HCT116 (cell line): ENCODE measurements at regions not wholly inside any gene's neighbourhood (a gene's known extent, or its start where the extent isn't known, plus 50 kb on each side); places are given as distances from the start of the nearest gene placed in this dataset.

ENCODE experiments used
- ATAC-seq: fragments of 200-7000 bp; cut with Tn5 transposase; 2 replicates; pipeline ENCODE4 v1.9.1; 2020; ENCODE audit warnings: mild to moderate bottlenecking, moderate library complexity
- BruUV-seq: library from RNA; stranded (reverse); fragments of 400-500 nt; replicated peaks from 2 replicates; lab custom pipeline; 2021; lab: Mats Ljungman, UMichigan
- CTCF ChIA-PET: fragments of 300-600 bp; sonication (Branson Sonifier 250); formaldehyde crosslinking; loops from one replicate; lab custom pipeline; 2021; ENCODE audit warnings: antibody characterized with exemption; lab: Charles Lee
- POLR2A ChIA-PET: fragments of 300-600, 350-600 bp; sonication (Branson Sonifier 250); formaldehyde crosslinking; loops from one replicate; lab custom pipeline; 2021; ENCODE audit warnings: antibody characterized with exemption; lab: Charles Lee
- RAD21 ChIA-PET, 2 experiments: fragments of 300-600 bp; sonication (Branson Sonifier 250); formaldehyde crosslinking; loops; one replicate each; lab custom pipeline; 2023; ENCODE audit warnings: low total read pairs in 2 of 2; ENCODE audit not compliant: uncharacterized antibody in 2 of 2, unreplicated experiment in 2 of 2, low non-redundant PET in 1 of 2; lab: Charles Lee
- DNase-seq: peaks from one replicate; pipeline ENCODE4 v3.0.0-alpha.2; 2010; ENCODE audit warnings: low read depth, low spot score
- H2AFZ ChIP-seq: fragments of 200-600 bp; shearing (Covaris generic), sonication (generic); 2 replicates; pipeline ENCODE4 v1.6.1; 2017; ENCODE audit warnings: low read depth, mixed run types, mixed read lengths, antibody characterized with exemption, low read length; ENCODE audit not compliant: poor library complexity, severe bottlenecking
- H3K27ac ChIP-seq: 2 replicates; pipeline ENCODE4 v1.5.1; 2012; ENCODE audit warnings: low read depth, low read length
- H3K27me3 ChIP-seq: fragments of 200-600 bp; sonication (generic); 2 replicates; pipeline ENCODE4 v1.6.1; 2016; ENCODE audit warnings: mixed run types, low read length, mixed read lengths; ENCODE audit not compliant: insufficient read depth
- H3K36me3 ChIP-seq, 2 experiments: fragments of 200-500 bp in 1 of 2; fragments of 200-600 bp in 1 of 2; sonication (Bioruptor generic) in 1 of 2; sonication (generic) in 1 of 2; 2 replicates each; pipeline versions ENCODE4 v1.5.1 to v1.6.1; 2014 to 2016; ENCODE audit warnings: low read length in 2 of 2, inconsistent platforms in 1 of 2, mixed read lengths in 1 of 2, mixed run types in 1 of 2; ENCODE audit not compliant: insufficient read depth in 2 of 2, control insufficient read depth in 1 of 2
- H3K4me1 ChIP-seq, 2 experiments: fragments of 200-600 bp in 1 of 2; sonication (generic) in 1 of 2; 2 replicates each; pipeline versions ENCODE4 v1.5.1 to v1.6.1; 2012 to 2017; ENCODE audit warnings: low read length in 2 of 2, inconsistent platforms in 1 of 2, mild to moderate bottlenecking in 1 of 2, mixed read lengths in 1 of 2, mixed run types in 1 of 2, moderate library complexity in 1 of 2; ENCODE audit not compliant: insufficient read depth in 2 of 2, control insufficient read depth in 1 of 2
- H3K4me2 ChIP-seq: fragments of 200-600 bp; sonication (generic); 2 replicates; pipeline ENCODE4 v1.6.1; 2017; ENCODE audit warnings: mixed run types, low read length, mixed read lengths
- H3K4me3 ChIP-seq, 2 experiments: fragments of 200-600 bp in 1 of 2; sonication (generic) in 1 of 2; replicated peaks in 1 of 2; 2 replicates each; pipeline ENCODE4 v1.5.1; 2011 to 2016; ENCODE audit warnings: low read length in 2 of 2, control low read depth in 1 of 2, low read depth in 1 of 2, mild to moderate bottlenecking in 1 of 2, mixed read lengths in 1 of 2, mixed run types in 1 of 2
- H3K79me2 ChIP-seq: fragments of 200-600 bp; sonication (generic); 2 replicates; pipeline ENCODE4 v1.6.1; 2017; ENCODE audit warnings: mild to moderate bottlenecking, mixed run types, low read length, moderate library complexity, mixed read lengths; ENCODE audit not compliant: insufficient read depth
- H3K9ac ChIP-seq: fragments of 200-600 bp; sonication (generic); 2 replicates; pipeline ENCODE4 v1.6.1; 2016; ENCODE audit warnings: low read length, mixed read lengths
- H3K9me2 ChIP-seq: fragments of 200-600 bp; sonication (generic), shearing (Covaris generic); 2 replicates; pipeline ENCODE4 v1.6.1; 2017; ENCODE audit warnings: mixed run types, mild to moderate bottlenecking, moderate library complexity; ENCODE audit not compliant: insufficient read depth
- H3K9me3 ChIP-seq, 2 experiments: fragments of 200-500 bp in 1 of 2; fragments of 200-600 bp in 1 of 2; sonication (Bioruptor generic) in 1 of 2; sonication (generic) in 1 of 2; 2 replicates each; pipeline ENCODE4 v1.6.1; 2014 to 2017; ENCODE audit warnings: low read length in 2 of 2, mixed read lengths in 2 of 2, inconsistent platforms in 1 of 2, low read depth in 1 of 2, mild to moderate bottlenecking in 1 of 2, mixed run types in 1 of 2, moderate library complexity in 1 of 2; ENCODE audit not compliant: control insufficient read depth in 1 of 2, insufficient read depth in 1 of 2
- H4K20me1 ChIP-seq: fragments of 200-600 bp; sonication (generic), shearing (Covaris generic); 2 replicates; pipeline ENCODE4 v1.6.1; 2017; ENCODE audit warnings: mixed run types, mild to moderate bottlenecking, moderate library complexity; ENCODE audit not compliant: insufficient read depth
- CBX3 ChIP-seq: IDR thresholded peaks from 2 replicates; pipeline ENCODE4 v1.6.1; 2012; ENCODE audit warnings: low read depth
- CEBPB ChIP-seq: IDR thresholded peaks from 2 replicates; pipeline ENCODE4 v1.6.1; 2012; ENCODE audit warnings: low read depth
- CTCF ChIP-seq, 3 experiments: fragments of 200-600 bp in 1 of 3; sonication (generic) in 1 of 3; IDR thresholded peaks in 2 of 3; conservative IDR thresholded peaks in 1 of 3; 2 replicates each; pipeline ENCODE4 v1.5.1; 2012 to 2017; ENCODE audit warnings: low read depth in 2 of 3, low read length in 2 of 3, antibody characterized with exemption in 1 of 3, borderline replicate concordance in 1 of 3, control low read depth in 1 of 3, mild to moderate bottlenecking in 1 of 3, mixed read lengths in 1 of 3, mixed run types in 1 of 3, moderate library complexity in 1 of 3; ENCODE audit not compliant: insufficient read depth in 1 of 3
- ELF1 ChIP-seq: IDR thresholded peaks from 2 replicates; pipeline ENCODE4 v1.6.1; 2012; ENCODE audit warnings: low read depth, borderline replicate concordance
- EZH2 ChIP-seq: fragments of 200-600 bp; sonication (generic); IDR thresholded peaks from 2 replicates; pipeline ENCODE4 v1.6.1; 2017; ENCODE audit warnings: antibody characterized with exemption, mixed run types
- EZH2phosphoT487 ChIP-seq: fragments of 200-600 bp; IDR thresholded peaks from 2 replicates; pipeline ENCODE4 v1.6.1; 2018; ENCODE audit warnings: antibody characterized with exemption, borderline replicate concordance
- JUND ChIP-seq: IDR thresholded peaks from 2 replicates; pipeline ENCODE4 v1.6.1; 2012
- SIN3A ChIP-seq: IDR thresholded peaks from 2 replicates; pipeline ENCODE4 v1.6.1; 2012; ENCODE audit warnings: low read depth
- SRF ChIP-seq: IDR thresholded peaks from 2 replicates; pipeline ENCODE4 v1.6.1; 2012; ENCODE audit warnings: low read depth
- YY1 ChIP-seq: IDR thresholded peaks from 2 replicates; pipeline ENCODE4 v1.6.1; 2011; ENCODE audit warnings: low read length, low read depth, moderate library complexity, mild to moderate bottlenecking; ENCODE audit not compliant: insufficient replicate concordance; ENCODE audit errors: extremely low read depth
- ZFX ChIP-seq: fragments of 450-650 bp; IDR thresholded peaks from 2 replicates; pipeline ENCODE4 v1.6.1; 2017
- ZNF274 ChIP-seq: fragments of 200-500 bp; sonication (Bioruptor generic); IDR thresholded peaks from 2 replicates; pipeline ENCODE4 v1.6.1; 2014; ENCODE audit warnings: mild to moderate bottlenecking, low read depth, low read length, inconsistent platforms
- intact Hi-C: fragments of 100-400 bp; cut with micrococcal nuclease; formaldehyde crosslinking; loops from 2 replicates; pipeline ENCODE4 v1.10.0; 2022
- TF ChIP-seq, protein P1 (sequence below): IDR thresholded peaks from 2 replicates; pipeline ENCODE4 v1.6.1; 2012
- TF ChIP-seq, protein P2 (sequence below): IDR thresholded peaks from 2 replicates; pipeline ENCODE4 v1.6.1; 2012
- TF ChIP-seq, protein P3 (sequence below): IDR thresholded peaks from 2 replicates; pipeline ENCODE4 v1.6.1; 2012; ENCODE audit warnings: low read depth
- TF ChIP-seq, protein P4 (sequence below): IDR thresholded peaks from 2 replicates; pipeline ENCODE4 v1.6.1; 2011; ENCODE audit warnings: mild to moderate bottlenecking, low read length, moderate library complexity; ENCODE audit not compliant: insufficient replicate concordance; ENCODE audit errors: extremely low read depth

- H3K9me3 ChIP-seq, result no peaks in the 10 kb centered on the region
- no peak for TF ChIP-seq YY1
- TF ChIP-seq, protein P1, sequence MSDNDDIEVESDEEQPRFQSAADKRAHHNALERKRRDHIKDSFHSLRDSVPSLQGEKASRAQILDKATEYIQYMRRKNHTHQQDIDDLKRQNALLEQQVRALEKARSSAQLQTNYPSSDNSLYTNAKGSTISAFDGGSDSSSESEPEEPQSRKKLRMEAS, result no peak
- TF ChIP-seq, protein P2, sequence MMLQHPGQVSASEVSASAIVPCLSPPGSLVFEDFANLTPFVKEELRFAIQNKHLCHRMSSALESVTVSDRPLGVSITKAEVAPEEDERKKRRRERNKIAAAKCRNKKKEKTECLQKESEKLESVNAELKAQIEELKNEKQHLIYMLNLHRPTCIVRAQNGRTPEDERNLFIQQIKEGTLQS, result no peak
- TF ChIP-seq ELF1, result no peak
- no peak for TF ChIP-seq CEBPB
- TF ChIP-seq SIN3A, result no peak
- no peak for TF ChIP-seq JUND
- TF ChIP-seq, protein P3, sequence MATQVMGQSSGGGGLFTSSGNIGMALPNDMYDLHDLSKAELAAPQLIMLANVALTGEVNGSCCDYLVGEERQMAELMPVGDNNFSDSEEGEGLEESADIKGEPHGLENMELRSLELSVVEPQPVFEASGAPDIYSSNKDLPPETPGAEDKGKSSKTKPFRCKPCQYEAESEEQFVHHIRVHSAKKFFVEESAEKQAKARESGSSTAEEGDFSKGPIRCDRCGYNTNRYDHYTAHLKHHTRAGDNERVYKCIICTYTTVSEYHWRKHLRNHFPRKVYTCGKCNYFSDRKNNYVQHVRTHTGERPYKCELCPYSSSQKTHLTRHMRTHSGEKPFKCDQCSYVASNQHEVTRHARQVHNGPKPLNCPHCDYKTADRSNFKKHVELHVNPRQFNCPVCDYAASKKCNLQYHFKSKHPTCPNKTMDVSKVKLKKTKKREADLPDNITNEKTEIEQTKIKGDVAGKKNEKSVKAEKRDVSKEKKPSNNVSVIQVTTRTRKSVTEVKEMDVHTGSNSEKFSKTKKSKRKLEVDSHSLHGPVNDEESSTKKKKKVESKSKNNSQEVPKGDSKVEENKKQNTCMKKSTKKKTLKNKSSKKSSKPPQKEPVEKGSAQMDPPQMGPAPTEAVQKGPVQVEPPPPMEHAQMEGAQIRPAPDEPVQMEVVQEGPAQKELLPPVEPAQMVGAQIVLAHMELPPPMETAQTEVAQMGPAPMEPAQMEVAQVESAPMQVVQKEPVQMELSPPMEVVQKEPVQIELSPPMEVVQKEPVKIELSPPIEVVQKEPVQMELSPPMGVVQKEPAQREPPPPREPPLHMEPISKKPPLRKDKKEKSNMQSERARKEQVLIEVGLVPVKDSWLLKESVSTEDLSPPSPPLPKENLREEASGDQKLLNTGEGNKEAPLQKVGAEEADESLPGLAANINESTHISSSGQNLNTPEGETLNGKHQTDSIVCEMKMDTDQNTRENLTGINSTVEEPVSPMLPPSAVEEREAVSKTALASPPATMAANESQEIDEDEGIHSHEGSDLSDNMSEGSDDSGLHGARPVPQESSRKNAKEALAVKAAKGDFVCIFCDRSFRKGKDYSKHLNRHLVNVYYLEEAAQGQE, result no peak
- TF ChIP-seq, protein P4, sequence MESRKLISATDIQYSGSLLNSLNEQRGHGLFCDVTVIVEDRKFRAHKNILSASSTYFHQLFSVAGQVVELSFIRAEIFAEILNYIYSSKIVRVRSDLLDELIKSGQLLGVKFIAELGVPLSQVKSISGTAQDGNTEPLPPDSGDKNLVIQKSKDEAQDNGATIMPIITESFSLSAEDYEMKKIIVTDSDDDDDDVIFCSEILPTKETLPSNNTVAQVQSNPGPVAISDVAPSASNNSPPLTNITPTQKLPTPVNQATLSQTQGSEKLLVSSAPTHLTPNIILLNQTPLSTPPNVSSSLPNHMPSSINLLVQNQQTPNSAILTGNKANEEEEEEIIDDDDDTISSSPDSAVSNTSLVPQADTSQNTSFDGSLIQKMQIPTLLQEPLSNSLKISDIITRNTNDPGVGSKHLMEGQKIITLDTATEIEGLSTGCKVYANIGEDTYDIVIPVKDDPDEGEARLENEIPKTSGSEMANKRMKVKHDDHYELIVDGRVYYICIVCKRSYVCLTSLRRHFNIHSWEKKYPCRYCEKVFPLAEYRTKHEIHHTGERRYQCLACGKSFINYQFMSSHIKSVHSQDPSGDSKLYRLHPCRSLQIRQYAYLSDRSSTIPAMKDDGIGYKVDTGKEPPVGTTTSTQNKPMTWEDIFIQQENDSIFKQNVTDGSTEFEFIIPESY, result no peak
- no peak for TF ChIP-seq SRF
- TF ChIP-seq CBX3, result no peak
- no peak for TF ChIP-seq ZNF274
- TF ChIP-seq ZFX, result no peak
- no peak for TF ChIP-seq EZH2
- TF ChIP-seq EZH2phosphoT487, result no peak
- TF ChIP-seq CTCF (IDR thresholded peaks at IDR 0.05 in 2 of 3, conservative IDR thresholded peaks at IDR 0.05 in 1 of 3; ENCODE audit: borderline replicate concordance in 1 of 3, insufficient read depth in 1 of 3, low read depth in 2 of 3, low read length in 2 of 3), result no peak
- H3K79me2 ChIP-seq, result no peaks in the 10 kb centered on the region
- no peak overlapping the region for H3K4me2 ChIP-seq
- CTCF ChIA-PET, result no interaction called here
- ATAC-seq (no peak), DNase-seq (no peak)
- intact Hi-C loops, result no loop called here
- no peaks in the 10 kb centered on the region for H3K4me1 ChIP-seq
- no peaks in the 10 kb centered on the region for H4K20me1 ChIP-seq
- H3K27ac ChIP-seq, result no peak overlapping the region
- RAD21 ChIA-PET, result no interaction called here
- H3K36me3 ChIP-seq, result no peaks in the 10 kb centered on the region
- no peaks in the 10 kb centered on the region for H3K27me3 ChIP-seq
- POLR2A ChIA-PET, result no interaction called here
- H2AFZ ChIP-seq, result no peak overlapping the region
- no peak overlapping the region for H3K4me3 ChIP-seq
- no peak overlapping the region for H3K9ac ChIP-seq
- no TSS peak for BruUV-seq
- H3K9me2 ChIP-seq, result no peaks in the 10 kb centered on the region
Measured at GRCh38 chr4:164060456-164060855, 566.0 kb downstream of the TMA16 start.
